Trophoblast cell (in vitro differentiated cells and primary cell): ENCODE measurements at regions not wholly inside any gene's neighbourhood (a gene's known extent, or its start where the extent isn't known, plus 50 kb on each side); places are given as distances from the start of the nearest gene placed in this dataset.

Experiments used
- DNase-seq, 2 donors: peaks; one replicate each; pipeline ENCODE4 v3.0.0-alpha.2; 2016
- H2AFZ ChIP-seq: 2 replicates; pipeline ENCODE4 v1.6.1; 2013; ENCODE audit warnings: low read length, moderate library complexity, mild to moderate bottlenecking; ENCODE audit not compliant: insufficient read depth, poor library complexity
- H2AK5ac ChIP-seq: 2 replicates; pipeline ENCODE4 v1.6.1; 2013; ENCODE audit warnings: mild to moderate bottlenecking, low read length
- H2BK120ac ChIP-seq: 2 replicates; pipeline ENCODE4 v1.6.1; 2013; ENCODE audit warnings: low read length, mild to moderate bottlenecking, moderate library complexity; ENCODE audit not compliant: insufficient read depth, poor library complexity
- H2BK12ac ChIP-seq: 2 replicates; pipeline ENCODE4 v1.6.1; 2013; ENCODE audit warnings: mild to moderate bottlenecking, low read length, moderate library complexity
- H2BK5ac ChIP-seq: 2 replicates; pipeline ENCODE4 v1.6.1; 2013; ENCODE audit warnings: low read length, low read depth, moderate library complexity, mild to moderate bottlenecking; ENCODE audit not compliant: poor library complexity
- H3K14ac ChIP-seq: 2 replicates; pipeline ENCODE4 v1.6.1; 2013; ENCODE audit warnings: mild to moderate bottlenecking, low read length
- H3K18ac ChIP-seq: 2 replicates; pipeline ENCODE4 v1.6.1; 2013; ENCODE audit warnings: mild to moderate bottlenecking, low read length
- H3K23ac ChIP-seq: 2 replicates; pipeline ENCODE4 v1.6.1; 2013; ENCODE audit warnings: low read length
- H3K27ac ChIP-seq: 2 replicates; pipeline ENCODE4 v1.5.1; 2013; ENCODE audit warnings: low read depth, mild to moderate bottlenecking, inconsistent platforms, low read length, moderate library complexity
- H3K27me3 ChIP-seq: 2 replicates; pipeline ENCODE4 v1.6.1; 2013; ENCODE audit warnings: inconsistent platforms, mild to moderate bottlenecking, low read length, moderate library complexity; ENCODE audit not compliant: insufficient read depth
- H3K36me3 ChIP-seq, 2 experiments: 1 replicate in 1 of 2; 2 replicates in 1 of 2; pipeline ENCODE4 v1.6.1; 2013; ENCODE audit warnings: low read length in 2 of 2, mild to moderate bottlenecking in 2 of 2, moderate library complexity in 1 of 2; ENCODE audit not compliant: insufficient read depth in 2 of 2, control insufficient read depth in 1 of 2
- H3K4ac ChIP-seq: 2 replicates; pipeline ENCODE4 v1.6.1; 2013; ENCODE audit warnings: low read depth, mild to moderate bottlenecking, low read length, moderate library complexity
- H3K4me1 ChIP-seq, 2 experiments: 1 replicate in 1 of 2; 2 replicates in 1 of 2; pipeline ENCODE4 v1.6.1; 2013; ENCODE audit warnings: low read length in 2 of 2, mild to moderate bottlenecking in 2 of 2, moderate library complexity in 1 of 2; ENCODE audit not compliant: insufficient read depth in 2 of 2, control insufficient read depth in 1 of 2
- H3K4me2 ChIP-seq: 2 replicates; pipeline ENCODE4 v1.6.1; 2013; ENCODE audit warnings: inconsistent platforms, mild to moderate bottlenecking, low read length, moderate library complexity
- H3K4me3 ChIP-seq: 2 replicates; pipeline ENCODE4 v1.5.1; 2013; ENCODE audit warnings: mild to moderate bottlenecking, low read depth, low read length, inconsistent platforms
- H3K79me1 ChIP-seq: one replicate; pipeline ENCODE4 v1.6.1; 2013; ENCODE audit warnings: low read length
- H3K79me2 ChIP-seq: 2 replicates; pipeline ENCODE4 v1.6.1; 2013; ENCODE audit warnings: low read length, mild to moderate bottlenecking; ENCODE audit not compliant: control insufficient read depth, insufficient read depth, poor library complexity
- H3K9ac ChIP-seq: 2 replicates; pipeline ENCODE4 v1.6.1; 2013; ENCODE audit warnings: mild to moderate bottlenecking, low read length
- H3K9me3 ChIP-seq: 2 replicates; pipeline ENCODE4 v1.6.1; 2013; ENCODE audit warnings: low read depth, mild to moderate bottlenecking, control low read depth, inconsistent platforms, low read length; ENCODE audit not compliant: insufficient read depth
- H4K12ac ChIP-seq: 2 replicates; pipeline ENCODE4 v1.6.1; 2013; ENCODE audit warnings: low read depth, mild to moderate bottlenecking, low read length, moderate library complexity
- H4K8ac ChIP-seq: 2 replicates; pipeline ENCODE4 v1.6.1; 2013; ENCODE audit warnings: low read depth, mild to moderate bottlenecking, low read length, moderate library complexity
- H4K91ac ChIP-seq: one replicate; pipeline ENCODE4 v1.6.1; 2013; ENCODE audit warnings: low read depth, mild to moderate bottlenecking, low read length, moderate library complexity
- WGBS: extraction: QIAGEN DNeasy Blood & Tissue Kit; methylation state at CpG from one replicate; pipeline ENCODE4 v1.1.7; 2013; ENCODE audit warnings: missing lambda C conversion rate; ENCODE audit not compliant: insufficient read length, insufficient coverage; ENCODE audit errors: extremely low coverage; 5-methylcytosine and 5-hydroxymethylcytosine counted together

GRCh38 chr19:33921165-33921564 lies 124.5 kb downstream of the KCTD15 start:
- Histone ChIP-seq H3K14ac (no peak overlapping the region), H3K4ac (no peak overlapping the region), H4K12ac (no peak overlapping the region), H2BK5ac (no peak overlapping the region), H3K9me3 (no peaks in the 10 kb centered on the region), H3K18ac (no peak overlapping the region), H2AK5ac (no peak overlapping the region), H3K4me1 (no peaks in the 10 kb centered on the region), H3K4me3 (no peak overlapping the region), H3K27me3 (no peaks in the 10 kb centered on the region), H3K27ac (no peak overlapping the region), H2AFZ (no peak overlapping the region), H4K91ac (no peak overlapping the region), H3K23ac (no peak overlapping the region), H2BK120ac (no peak overlapping the region), H3K36me3 (no peaks in the 10 kb centered on the region), H4K8ac (no peak overlapping the region), H3K4me2 (no peak overlapping the region), H3K79me2 (no peaks in the 10 kb centered on the region), H3K79me1 (no peaks in the 10 kb centered on the region), H2BK12ac (no peak overlapping the region), H3K9ac (no peak overlapping the region)
- no CpG with 5 or more reads among the region's 3 CpGs for WGBS
- no peak for DNase-seq

GRCh38 chr19:33926306-33926705 lies 129.6 kb downstream of the KCTD15 start:
- no peak overlapping the region for H2AK5ac ChIP-seq
- H3K79me1 ChIP-seq, result no peaks in the 10 kb centered on the region
- no peak overlapping the region for H3K14ac ChIP-seq
- H4K12ac ChIP-seq, result no peak overlapping the region
- H4K8ac ChIP-seq, result no peak overlapping the region
- H2BK12ac ChIP-seq, result no peak overlapping the region
- H3K4ac ChIP-seq, result no peak overlapping the region
- no peak overlapping the region for H3K9ac ChIP-seq
- H3K23ac ChIP-seq, result no peak overlapping the region
- no peak overlapping the region for H3K4me3 ChIP-seq
- no peak overlapping the region for H3K4me2 ChIP-seq
- no peak overlapping the region for H4K91ac ChIP-seq
- no peak for DNase-seq
- peaks cover 2% of the 10 kb centered on the region for H3K27me3 ChIP-seq
- H2BK5ac ChIP-seq, result no peak overlapping the region
- peaks cover 2% of the 10 kb centered on the region for H3K9me3 ChIP-seq
- no peak overlapping the region for H2BK120ac ChIP-seq
- H3K79me2 ChIP-seq, result no peaks in the 10 kb centered on the region
- no CpG with 5 or more reads among the region's 3 CpGs for WGBS
- no peaks in the 10 kb centered on the region for H3K36me3 ChIP-seq
- H3K4me1 ChIP-seq, result no peaks in the 10 kb centered on the region
- no peak overlapping the region for H3K18ac ChIP-seq
- no peak overlapping the region for H2AFZ ChIP-seq
- H3K27ac ChIP-seq, result no peak overlapping the region

GRCh38 chr19:33927789-33928457 lies 131.3 kb downstream of the KCTD15 start:
- Histone ChIP-seq H2AK5ac (no peak overlapping the region), H4K12ac (no peak overlapping the region), H2BK120ac (no peak overlapping the region), H3K27ac (no peak overlapping the region), H3K23ac (no peak overlapping the region), H2BK5ac (no peak overlapping the region), H2AFZ (no peak overlapping the region), H3K18ac (no peak overlapping the region), H3K79me1 (no peaks in the 10 kb centered on the region), H3K4me1 (no peaks in the 10 kb centered on the region), H3K9me3 (peaks cover 2% of the 10 kb centered on the region), H4K8ac (no peak overlapping the region), H3K4me3 (no peak overlapping the region), H3K79me2 (no peaks in the 10 kb centered on the region), H4K91ac (no peak overlapping the region), H3K36me3 (no peaks in the 10 kb centered on the region), H3K4me2 (no peak overlapping the region), H2BK12ac (no peak overlapping the region), H3K27me3 (peaks cover 2% of the 10 kb centered on the region), H3K14ac (no peak overlapping the region), H3K9ac (no peak overlapping the region), H3K4ac (no peak overlapping the region)
- no CpG with 5 or more reads among the region's 5 CpGs for WGBS
- DNase-seq, result no peak

- Histone ChIP-seq H3K18ac (no peak overlapping the region), H3K36me3 (no peaks in the 10 kb centered on the region), H3K27ac (no peak overlapping the region), H4K12ac (no peak overlapping the region), H2BK120ac (no peak overlapping the region), H2AFZ (no peak overlapping the region), H3K4ac (no peak overlapping the region), H4K91ac (no peak overlapping the region), H2BK12ac (no peak overlapping the region), H3K4me1 (no peaks in the 10 kb centered on the region), H3K4me3 (peak overlapping the region; percentile 14), H2AK5ac (no peak overlapping the region), H3K79me1 (no peaks in the 10 kb centered on the region), H3K14ac (no peak overlapping the region), H3K27me3 (peaks cover 2% of the 10 kb centered on the region), H3K4me2 (no peak overlapping the region), H3K9ac (no peak overlapping the region), H4K8ac (no peak overlapping the region), H3K9me3 (peaks cover 2% of the 10 kb centered on the region), H2BK5ac (no peak overlapping the region), H3K23ac (no peak overlapping the region), H3K79me2 (no peaks in the 10 kb centered on the region)
- WGBS, result no CpG with 5 or more reads among the region's 6 CpGs
- no peak for DNase-seq
Measured at GRCh38 chr19:33928458-33928950, 131.8 kb downstream of the KCTD15 start.
